Esophagus squamous epithelium (tissue), 5 donors: ENCODE measurements at regions not wholly inside any gene's neighbourhood (a gene's known extent, or its start where the extent isn't known, plus 50 kb on each side); places are given as distances from the start of the nearest gene placed in this dataset.

ENCODE experiments used
- DNase-seq: peaks from one replicate; lab custom pipeline; 2025; lab: John Stamatoyannopoulos, UW
- H3K27ac ChIP-seq, 4 donors: fragments of 200-600 bp; sonication (generic); one replicate each; pipeline ENCODE4 v1.5.1; 2016 to 2019; ENCODE audit warnings: mild to moderate bottlenecking in 1 of 4
- H3K27me3 ChIP-seq, 4 donors: fragments of 200-600 bp; sonication (generic); 1 replicate in 3 of 4; 2 replicates in 1 of 4; pipeline versions ENCODE4 v1.5.1 to v1.6.0; 2017 to 2021; ENCODE audit warnings: antibody characterized with exemption in 1 of 4
- H3K36me3 ChIP-seq, 3 donors: fragments of 200-600 bp; sonication (generic); one replicate each; pipeline ENCODE4 v1.5.1; 2016 to 2019
- H3K4me1 ChIP-seq, 3 donors: fragments of 200-600 bp; sonication (generic); one replicate each; pipeline ENCODE4 v1.5.1; 2017 to 2019
- H3K4me3 ChIP-seq, 4 donors: fragments of 200-600 bp; sonication (generic); 1 replicate in 3 of 4; 2 replicates in 1 of 4; pipeline ENCODE4 v1.5.1; 2016 to 2019; ENCODE audit warnings: mild to moderate bottlenecking in 2 of 4, moderate library complexity in 1 of 4
- H3K9me3 ChIP-seq, 3 donors: fragments of 200-600 bp; sonication (generic); one replicate each; pipeline ENCODE4 v1.5.1; 2016 to 2019
- CTCF ChIP-seq, 6 experiments: fragments of 450-650 bp in 4 of 6; fragments of 200-600 bp in 2 of 6; sonication (generic) in 2 of 6; IDR thresholded peaks; one replicate each; pipeline ENCODE4 v1.5.1; 2016 to 2019; ENCODE audit warnings: antibody characterized with exemption in 6 of 6, mild to moderate bottlenecking in 4 of 6, moderate library complexity in 4 of 6
- POLR2A ChIP-seq, 4 donors: fragments of 450-650 bp; IDR thresholded peaks; one replicate each; pipeline ENCODE4 v1.6.1; 2017; ENCODE audit warnings: antibody characterized with exemption in 4 of 4, mild to moderate bottlenecking in 4 of 4, moderate library complexity in 3 of 4
- WGBS, 2 donors: methylation state at CpG; one replicate each; pipeline ENCODE4 v1.1.5; 2018; 5-methylcytosine and 5-hydroxymethylcytosine counted together
- intact Hi-C: fragments of 100-400 bp; cut with DNase I; formaldehyde crosslinking; loops from one replicate; pipeline ENCODE4 v1.15.0; 2022
- donor health status: DM: yes; HTN: yes; CAD: no.

- DNase-seq: no peak
- Histone ChIP-seq H3K27ac (no peak overlapping the region), H3K4me3 (no peak overlapping the region), H3K36me3 (no peaks in the 10 kb centered on the region), H3K4me1 (no peaks in the 10 kb centered on the region), H3K9me3 (no peaks in the 10 kb centered on the region), H3K27me3 (no peaks in the 10 kb centered on the region)
- no peak for TF ChIP-seq CTCF (IDR thresholded peaks at IDR 0.05)
- no peak for TF ChIP-seq POLR2A (IDR thresholded peaks at IDR 0.05)
- 18 to 35% methylated on average over 1 of the region's 1 CpG for WGBS, 2 donors
- intact Hi-C loops: no loop called here
Measured at GRCh38 chr2:157152362-157152761, 105.1 kb upstream of the GALNT5 start.

- no peak for TF ChIP-seq POLR2A (IDR thresholded peaks at IDR 0.05)
- no peak for TF ChIP-seq CTCF (IDR thresholded peaks at IDR 0.05)
- intact Hi-C loops: no loop called here
- H3K9me3 ChIP-seq: no peaks in the 10 kb centered on the region
- DNase-seq: no peak
- 68 to 73% methylated on average over 1 of the region's 1 CpG for WGBS, 2 donors
- H3K4me1 ChIP-seq: no peaks in the 10 kb centered on the region
- H3K4me3 ChIP-seq: no peak overlapping the region
- no peaks in the 10 kb centered on the region for H3K36me3 ChIP-seq
- no peak overlapping the region for H3K27ac ChIP-seq
- no peaks in the 10 kb centered on the region for H3K27me3 ChIP-seq
Measured at GRCh38 chr2:157155992-157156391, 101.5 kb upstream of the GALNT5 start.

GRCh38 chr2:157158111-157158510 is 99.4 kb upstream of the GALNT5 start:
- no peak for DNase-seq
- Histone ChIP-seq H3K4me3 (no peak overlapping the region), H3K9me3 (no peaks in the 10 kb centered on the region), H3K4me1 (no peaks in the 10 kb centered on the region), H3K27ac (no peak overlapping the region), H3K36me3 (no peaks in the 10 kb centered on the region), H3K27me3 (no peaks in the 10 kb centered on the region)
- WGBS, 2 donors: 71 to 75% methylated on average over 1 of the region's 1 CpG
- TF ChIP-seq POLR2A (IDR thresholded peaks at IDR 0.05): no peak
- no peak for TF ChIP-seq CTCF (IDR thresholded peaks at IDR 0.05)
- intact Hi-C loops: no loop called here

- 69 to 76% methylated on average over 5 of the region's 5 CpGs for WGBS, 2 donors
- Histone ChIP-seq H3K36me3 (no peaks in the 10 kb centered on the region), H3K4me1 (no peaks in the 10 kb centered on the region), H3K27me3 (no peaks in the 10 kb centered on the region), H3K27ac (no peak overlapping the region), H3K9me3 (no peaks in the 10 kb centered on the region), H3K4me3 (no peak overlapping the region)
- TF ChIP-seq POLR2A (IDR thresholded peaks at IDR 0.05) (no peak), CTCF (IDR thresholded peaks at IDR 0.05) (no peak)
- intact Hi-C loops: no loop called here
- DNase-seq: no peak
Measured at GRCh38 chr2:157159221-157159934, 98.1 kb upstream of the GALNT5 start.

GRCh38 chr2:157160111-157160510 is 97.4 kb upstream of the GALNT5 start:
- DNase-seq: no peak
- TF ChIP-seq CTCF (IDR thresholded peaks at IDR 0.05): no peak
- TF ChIP-seq POLR2A (IDR thresholded peaks at IDR 0.05): no peak
- intact Hi-C loops: no loop called here
- Histone ChIP-seq H3K36me3 (no peaks in the 10 kb centered on the region), H3K4me3 (no peak overlapping the region), H3K27me3 (no peaks in the 10 kb centered on the region), H3K4me1 (no peaks in the 10 kb centered on the region), H3K9me3 (no peaks in the 10 kb centered on the region), H3K27ac (no peak overlapping the region)
- WGBS, 2 donors: 40 to 44% methylated on average over 3 of the region's 3 CpGs
